HG03060 (cell line): ENCODE measurements at regions not wholly inside any gene's neighbourhood (a gene's known extent, or its start where the extent isn't known, plus 50 kb on each side); places are given as distances from the start of the nearest gene placed in this dataset.
"Not testable (repeated sequence)": the region's sequence is repeated elsewhere in the genome, so short reads cannot be mapped to it uniquely, and the experiment has no call there.

ENCODE experiments used
- ATAC-seq: cut with Tn5 transposase; IDR thresholded peaks from one replicate; pipeline ENCODE4 v1.9.1; 2021; ENCODE audit warnings: low read depth, moderate number of reproducible peaks; ENCODE audit not compliant: unreplicated experiment

- no peak for ATAC-seq
These were observed 456.5 kb downstream of the EPHA7 start for GRCh38 chr6:92962846-92963245.

- not testable (repeated sequence) for ATAC-seq
These were observed 467.2 kb downstream of the EPHA7 start for GRCh38 chr6:92952111-92952510.

DNA sequence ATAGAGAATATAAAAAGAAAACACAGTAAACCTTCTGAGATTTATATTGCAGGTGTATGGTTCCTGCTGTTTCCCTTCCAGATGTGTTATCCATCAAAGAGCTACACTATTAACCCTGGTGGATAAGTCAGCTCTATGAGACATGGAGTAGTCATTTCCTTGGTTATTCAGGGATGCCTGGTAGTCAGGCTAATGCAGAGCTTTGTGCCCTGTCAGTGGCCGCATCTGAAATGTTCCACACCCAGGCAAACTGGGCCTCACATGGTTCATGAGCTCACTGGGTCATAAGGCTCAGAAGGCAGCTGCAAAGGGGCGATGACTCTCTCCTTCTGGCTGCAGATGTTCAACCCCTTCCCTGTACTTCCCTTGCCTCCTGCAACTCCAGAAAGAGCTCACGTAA, 473.6 kb downstream of the EPHA7 start:
- no peak for ATAC-seq

DNA sequence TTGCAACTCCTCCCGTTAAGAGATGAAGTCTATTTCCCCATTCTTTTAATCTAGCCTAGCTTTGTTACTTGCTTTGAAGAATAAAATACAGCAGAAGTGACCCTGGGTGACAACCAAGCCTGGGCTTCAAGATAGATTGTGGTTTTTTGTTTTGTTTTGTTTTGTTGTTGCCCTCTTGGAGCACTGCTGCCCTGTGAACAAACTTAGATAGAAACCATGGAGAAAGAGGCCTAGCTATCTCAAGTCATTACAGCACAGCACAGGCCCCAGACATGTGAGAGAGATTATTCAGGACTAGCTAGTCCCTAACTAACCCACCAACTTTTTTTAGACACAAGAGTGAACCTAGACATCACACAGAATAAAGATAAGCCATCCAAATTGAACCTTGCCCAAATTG, 475.2 kb downstream of the EPHA7 start:
- ATAC-seq: no peak

DNA sequence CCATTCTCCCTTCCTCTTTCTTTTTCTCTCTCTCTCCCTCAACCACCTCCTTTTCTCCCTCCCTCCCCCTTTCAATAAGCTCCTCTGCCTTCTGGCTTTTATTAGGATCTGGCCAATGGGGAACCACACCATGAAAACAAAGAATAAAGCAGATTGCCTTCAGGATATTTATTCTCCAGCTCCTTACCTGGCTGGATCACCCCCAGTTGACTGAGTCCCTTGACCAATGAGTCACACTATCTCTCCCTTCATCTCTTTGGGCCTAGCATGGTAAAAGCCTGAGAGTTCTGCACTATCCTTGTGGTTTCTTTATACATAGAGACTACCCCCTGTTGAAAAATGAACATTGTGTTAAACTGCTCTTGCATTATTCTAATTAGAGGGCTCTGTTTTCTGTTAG, 476.8 kb downstream of the EPHA7 start:
- no peak for ATAC-seq

- no peak for ATAC-seq
These were observed 484.7 kb downstream of the EPHA7 start for GRCh38 chr6:92934625-92935024.

- no peak for ATAC-seq
These were observed 489.2 kb downstream of the EPHA7 start for GRCh38 chr6:92930171-92930570.

DNA sequence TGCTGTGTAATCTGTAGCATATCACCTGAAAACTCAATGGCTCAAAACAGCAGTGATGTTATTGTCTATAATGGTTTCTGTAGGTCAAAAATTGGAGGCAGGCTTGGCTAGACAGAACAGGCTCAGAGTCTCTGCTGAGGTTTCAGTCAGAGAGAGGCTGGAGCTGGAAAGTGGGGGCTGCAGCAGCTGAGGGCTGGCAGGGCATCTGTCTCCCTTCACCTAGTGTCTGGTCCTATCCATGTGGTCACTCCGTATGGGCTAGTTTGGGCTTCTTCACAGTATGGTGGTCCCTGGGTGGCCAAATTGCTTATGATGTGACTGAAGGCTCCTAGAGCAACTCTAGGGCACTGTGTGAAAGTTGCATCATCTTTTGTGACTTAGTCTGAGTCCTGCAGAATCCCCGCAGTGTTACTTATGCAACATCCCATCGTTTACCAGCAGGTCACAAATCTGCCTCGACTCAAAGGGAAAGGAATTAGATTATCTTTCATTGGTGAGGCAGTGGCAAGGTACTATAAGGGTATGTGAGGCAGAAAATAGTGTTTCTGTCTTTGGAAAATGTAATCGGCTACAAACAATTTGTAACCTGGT, 497.0 kb downstream of the EPHA7 start:
- ATAC-seq: no peak

DNA sequence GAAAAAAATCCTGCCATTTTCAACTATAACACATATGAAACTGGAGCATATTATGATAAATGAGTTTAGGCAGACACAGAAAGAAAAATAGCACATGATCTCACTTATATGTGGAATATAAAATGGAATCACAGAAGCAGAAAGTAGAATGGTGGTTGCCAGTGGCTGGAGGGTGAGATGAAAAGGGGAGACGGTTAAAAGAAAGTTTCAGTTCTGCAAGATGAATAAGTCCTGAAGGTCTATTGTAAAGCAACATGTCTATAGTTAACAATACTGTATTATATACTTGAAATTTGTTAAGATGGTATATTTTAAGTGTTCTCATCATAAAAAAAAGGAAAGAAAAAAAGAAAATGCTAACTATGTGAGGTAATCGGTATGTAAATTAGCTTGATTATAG, 503.9 kb downstream of the EPHA7 start:
- no peak for ATAC-seq

- no peak for ATAC-seq
These were observed 508.1 kb downstream of the EPHA7 start for GRCh38 chr6:92911301-92911700.

GRCh38 chr6:92910646-92911045, 508.7 kb downstream of the EPHA7 start:
- ATAC-seq: no peak

DNA sequence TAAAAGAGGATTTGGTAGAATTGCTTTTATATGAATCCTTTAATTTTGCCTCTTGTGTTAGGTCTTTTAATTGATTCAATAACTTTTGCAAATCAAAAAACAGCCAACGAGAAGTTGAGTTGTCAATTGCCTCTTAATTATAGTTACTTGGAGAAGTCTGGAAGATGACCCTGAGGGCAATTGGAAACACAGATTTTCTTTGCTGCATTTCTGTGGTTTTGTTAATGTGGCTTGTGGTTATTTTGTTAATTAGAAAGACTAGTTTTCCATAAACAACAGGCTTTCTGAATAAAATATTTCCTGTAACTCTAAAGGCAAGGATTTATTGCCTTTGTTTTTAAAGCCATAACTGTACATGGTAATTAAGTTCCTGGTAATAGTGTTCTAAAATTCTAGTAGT, 513.0 kb downstream of the EPHA7 start:
- ATAC-seq: no peak

DNA sequence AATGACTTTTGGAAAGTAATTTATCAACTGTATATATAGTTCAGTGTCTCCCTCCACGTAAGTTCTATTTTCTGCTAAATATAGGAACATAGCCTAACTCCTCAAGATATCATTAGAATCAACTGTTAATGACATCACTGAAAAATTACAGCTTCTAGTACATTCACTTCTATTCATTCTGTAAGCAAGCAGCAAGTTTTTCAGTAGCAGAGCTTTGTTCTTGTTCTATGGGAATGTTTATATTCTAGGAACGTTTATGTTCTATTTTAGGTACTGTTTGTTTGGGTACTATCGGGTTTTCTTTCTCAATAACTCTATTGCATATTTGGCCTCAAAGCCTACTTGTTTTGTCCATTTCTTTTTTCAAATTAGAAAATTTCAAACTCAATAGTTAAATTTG, 525.6 kb downstream of the EPHA7 start:
- no peak for ATAC-seq

DNA sequence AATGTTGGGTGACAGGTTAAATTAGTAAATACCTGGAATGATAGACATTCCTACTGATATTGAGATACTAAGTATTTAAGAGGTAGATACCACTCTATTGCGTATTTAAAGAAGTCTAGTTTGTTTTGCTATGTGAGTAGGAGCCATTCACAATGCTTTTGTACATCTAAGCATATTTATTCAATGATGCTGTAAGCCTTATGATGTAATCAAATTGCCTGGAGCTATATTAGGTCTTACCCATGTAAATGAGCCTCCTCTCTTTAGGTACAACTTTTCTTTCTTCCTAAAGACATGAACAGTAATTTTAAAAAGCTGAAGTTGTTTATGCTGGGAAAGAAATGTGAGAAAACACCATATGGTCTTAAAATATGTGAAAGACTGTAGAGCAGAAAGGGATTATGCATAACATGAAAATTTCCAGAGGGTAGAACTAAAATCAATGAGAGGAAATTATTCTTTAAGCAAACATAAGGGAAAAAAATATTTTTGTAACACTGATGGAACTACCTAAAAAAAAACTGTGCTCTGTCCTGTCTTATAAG, 526.7 kb downstream of the EPHA7 start:
- ATAC-seq: no peak

GRCh38 chr6:92888316-92888715, 531.0 kb downstream of the EPHA7 start:
- no peak for ATAC-seq

- no peak for ATAC-seq
These were observed 531.5 kb downstream of the EPHA7 start for GRCh38 chr6:92887871-92888270.

- no peak for ATAC-seq
These were observed 539.8 kb downstream of the EPHA7 start for GRCh38 chr6:92879526-92879925.

GRCh38 chr6:92864966-92865555, 554.3 kb downstream of the EPHA7 start:
- ATAC-seq: no peak

- ATAC-seq: no peak
These were observed 569.7 kb downstream of the EPHA7 start for GRCh38 chr6:92849636-92850035.

DNA sequence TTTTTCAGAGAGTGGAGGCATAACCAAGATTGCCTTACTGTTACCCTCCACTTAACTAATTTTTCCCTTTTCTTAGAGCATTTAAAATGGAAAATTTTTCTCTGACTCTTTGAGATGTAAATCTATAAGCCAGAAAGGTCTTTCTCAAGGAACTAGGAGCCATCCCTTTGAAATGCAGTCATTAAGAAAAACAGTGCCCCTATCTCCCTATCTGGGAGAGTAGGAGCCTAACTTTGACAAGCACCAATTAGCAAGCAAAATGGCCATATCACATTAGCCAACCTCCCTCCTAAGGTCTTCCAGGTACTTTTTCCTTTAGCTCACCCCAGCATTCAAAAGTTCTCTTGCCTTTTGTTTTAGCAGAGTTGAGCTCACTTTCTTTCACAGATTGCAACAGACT, 570.5 kb downstream of the EPHA7 start:
- no peak for ATAC-seq

GRCh38 chr6:92848459-92848858, 570.9 kb downstream of the EPHA7 start:
- ATAC-seq: no peak

- ATAC-seq: no peak
These were observed 571.4 kb downstream of the EPHA7 start for GRCh38 chr6:92847988-92848387.
